GM19351 (cell line): ENCODE measurements at regions not wholly inside any gene's neighbourhood (a gene's known extent, or its start where the extent isn't known, plus 50 kb on each side); places are given as distances from the start of the nearest gene placed in this dataset.
"Not testable (repeated sequence)": the region's sequence is repeated elsewhere in the genome, so short reads cannot be mapped to it uniquely, and the experiment has no call there.

Experiments
- ATAC-seq: cut with Tn5 transposase; IDR thresholded peaks from one replicate; pipeline ENCODE4 v1.9.1; 2021; ENCODE audit warnings: mild to moderate bottlenecking, moderate library complexity; ENCODE audit not compliant: unreplicated experiment

DNA sequence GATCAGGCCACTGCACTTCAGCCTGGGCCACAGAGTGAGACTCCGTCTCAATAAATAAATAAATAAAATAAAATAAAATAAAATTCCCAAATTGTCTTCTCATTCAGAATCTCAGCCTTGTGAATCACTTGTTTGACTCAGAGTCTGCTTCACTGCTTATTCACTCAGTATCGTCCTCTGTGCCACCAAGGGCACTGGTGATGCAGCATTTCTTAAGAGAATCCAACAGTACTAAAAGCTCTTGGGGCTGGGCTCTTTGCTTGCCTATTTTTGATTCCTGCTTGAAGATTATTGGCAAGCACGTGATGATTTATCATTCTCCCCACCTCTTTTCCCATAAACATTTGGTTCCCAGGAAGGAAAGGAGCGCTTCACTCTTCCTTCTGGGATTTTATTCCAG is 54.8 kb upstream of the HMGB1 start:
- ATAC-seq: no peak

DNA sequence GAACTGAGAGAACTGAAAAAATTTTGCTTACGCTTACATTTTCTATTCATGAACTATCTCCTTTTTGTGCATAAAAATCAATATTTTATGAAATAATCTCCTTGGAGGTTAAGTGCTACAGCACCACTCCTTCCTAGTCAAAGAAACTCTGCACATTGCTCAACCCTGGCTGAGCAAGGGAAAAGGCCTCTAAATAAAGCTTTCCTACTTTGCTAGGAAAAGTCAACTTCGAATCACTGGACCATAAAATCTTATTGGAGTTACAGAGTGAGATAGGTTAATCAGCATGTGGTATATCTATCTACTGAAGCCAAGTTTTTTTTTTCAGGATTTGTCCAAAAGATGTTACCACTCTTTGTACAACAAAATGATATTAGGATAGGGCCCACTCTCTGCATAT is 57.5 kb upstream of the HMGB1 start:
- no peak for ATAC-seq

DNA sequence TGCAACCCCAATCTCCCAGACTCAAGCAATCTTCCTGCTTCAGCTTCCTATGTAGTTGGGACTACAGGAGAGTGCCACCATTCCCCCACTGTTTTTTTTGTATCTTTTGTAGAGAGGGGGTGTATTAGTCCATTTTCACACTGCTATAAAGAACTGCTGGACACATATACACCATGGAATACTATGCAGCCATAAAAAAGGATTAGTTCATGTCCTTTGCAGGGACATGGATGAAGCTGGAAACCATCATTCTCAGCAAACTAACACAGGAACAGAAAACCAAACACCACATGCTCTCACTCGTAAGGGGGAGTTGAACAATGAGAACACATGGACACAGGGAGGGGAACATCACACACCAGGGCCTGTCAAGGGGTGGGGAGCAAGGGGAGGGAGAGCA is 58.1 kb upstream of the HMGB1 start:
- not testable (repeated sequence) for ATAC-seq

DNA sequence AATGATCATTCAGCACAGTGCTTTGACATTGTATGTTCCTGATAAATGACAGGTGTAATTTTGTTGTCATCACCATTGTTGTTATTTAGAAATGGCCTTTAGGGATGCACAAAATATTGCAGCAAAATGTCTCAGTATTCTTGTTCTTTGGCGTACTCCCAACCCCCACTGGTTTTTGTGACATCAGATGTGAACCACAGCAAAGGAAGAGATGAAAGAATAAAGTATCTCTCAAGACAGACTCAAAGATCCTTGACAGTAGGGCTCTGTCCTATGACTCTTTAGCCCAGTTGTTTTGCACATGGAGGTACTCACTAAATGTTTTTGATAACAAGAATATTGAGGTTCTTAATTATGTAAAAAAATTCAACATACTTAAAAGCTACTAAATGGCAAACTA is 59.5 kb upstream of the HMGB1 start:
- ATAC-seq: not testable (repeated sequence)

DNA sequence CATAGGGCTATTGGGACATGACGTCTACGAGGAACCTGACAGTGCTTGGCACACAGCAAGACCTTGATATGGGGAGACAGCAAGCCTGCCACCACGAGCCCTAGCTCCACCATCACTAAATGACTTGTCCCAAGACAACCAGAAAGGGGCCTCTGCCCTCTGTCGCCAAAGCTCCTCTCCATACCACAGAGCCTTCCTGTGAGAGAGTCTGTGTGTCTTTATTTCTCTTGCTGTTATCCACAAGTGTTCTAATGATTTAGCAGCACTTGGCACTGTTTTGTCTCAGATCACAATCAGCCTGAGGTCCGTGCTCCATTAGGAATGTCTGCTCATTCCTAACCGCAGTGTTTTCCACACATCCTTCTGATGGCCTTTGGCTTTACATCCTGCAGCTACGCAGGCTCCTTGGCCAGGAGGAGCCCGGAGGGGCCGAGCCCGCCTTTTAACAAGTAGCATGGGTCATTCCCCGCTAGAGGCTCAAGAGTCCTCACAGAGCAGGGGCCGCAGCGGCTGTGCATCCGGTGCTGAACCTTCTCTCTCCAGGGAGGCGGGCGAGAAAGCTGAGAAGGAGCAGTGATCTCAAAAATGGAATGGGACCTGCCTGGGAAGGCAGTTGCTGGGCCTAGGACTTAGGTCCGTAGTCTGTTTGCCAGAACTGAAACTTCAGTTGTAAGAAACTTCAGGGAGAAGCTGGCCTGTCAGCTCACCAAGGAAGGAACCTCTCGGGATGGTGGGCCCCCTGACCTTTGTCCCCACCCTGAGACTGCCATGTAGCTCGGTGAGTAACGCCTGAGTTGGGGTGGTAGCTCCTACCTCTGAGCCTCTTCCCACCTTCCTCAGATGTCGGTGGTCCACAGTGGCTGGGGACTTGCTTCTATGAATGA is 61.1 kb upstream of the HMGB1 start:
- no peak for ATAC-seq

DNA sequence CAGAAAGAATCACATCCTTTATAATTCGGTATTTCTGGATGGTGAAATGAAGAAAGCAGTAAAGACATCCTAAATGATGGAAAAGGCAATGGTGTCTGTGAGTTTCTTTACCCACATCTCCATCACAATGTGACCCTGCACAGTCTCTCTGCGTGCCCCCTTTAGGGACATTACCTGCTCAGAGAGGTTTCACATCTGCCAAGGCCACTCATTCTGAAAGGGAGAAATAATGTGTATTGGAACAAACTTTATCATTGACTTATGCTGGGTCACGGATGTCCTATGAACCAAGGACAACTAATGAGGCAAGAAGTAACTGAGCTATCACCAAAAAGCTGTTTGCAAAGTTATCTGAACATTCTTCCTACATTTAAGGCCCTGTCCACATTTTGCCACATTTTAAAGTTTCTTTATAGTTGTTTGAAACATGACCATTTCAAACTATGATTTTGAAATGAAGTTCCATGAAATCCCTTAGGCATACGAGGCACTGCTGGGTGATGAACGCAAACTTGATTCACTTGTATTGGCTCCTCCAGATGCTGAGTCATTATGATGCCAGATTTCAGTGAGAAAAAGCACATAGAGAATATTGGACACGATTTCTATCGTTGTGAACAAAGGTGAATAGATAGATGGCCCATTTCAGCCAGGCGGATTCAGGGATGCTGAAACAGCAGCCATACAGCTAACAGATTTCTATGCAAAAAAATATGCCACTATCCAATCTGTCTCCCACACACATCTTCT is 63.5 kb upstream of the HMGB1 start:
- peak; percentile 90 for ATAC-seq

DNA sequence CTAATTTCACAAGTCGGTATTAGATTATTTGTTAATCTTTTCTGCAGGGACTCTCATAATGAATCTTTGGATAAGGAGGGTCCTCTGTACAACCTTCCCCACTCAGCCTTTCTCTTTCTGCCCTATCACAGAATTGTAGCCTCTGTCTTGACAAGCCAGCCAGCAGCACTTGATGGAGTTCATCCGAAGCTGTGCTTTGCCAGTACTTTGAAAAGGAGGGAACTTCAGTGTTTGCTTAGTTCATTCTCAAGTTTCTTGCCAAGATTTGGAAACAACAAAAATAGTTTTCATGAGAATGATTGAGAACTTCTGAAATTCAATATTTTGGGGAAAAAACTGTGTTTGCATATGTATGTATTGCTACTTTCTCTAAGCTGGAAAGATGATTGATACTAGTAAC is 69.3 kb upstream of the HMGB1 start:
- no peak for ATAC-seq

DNA sequence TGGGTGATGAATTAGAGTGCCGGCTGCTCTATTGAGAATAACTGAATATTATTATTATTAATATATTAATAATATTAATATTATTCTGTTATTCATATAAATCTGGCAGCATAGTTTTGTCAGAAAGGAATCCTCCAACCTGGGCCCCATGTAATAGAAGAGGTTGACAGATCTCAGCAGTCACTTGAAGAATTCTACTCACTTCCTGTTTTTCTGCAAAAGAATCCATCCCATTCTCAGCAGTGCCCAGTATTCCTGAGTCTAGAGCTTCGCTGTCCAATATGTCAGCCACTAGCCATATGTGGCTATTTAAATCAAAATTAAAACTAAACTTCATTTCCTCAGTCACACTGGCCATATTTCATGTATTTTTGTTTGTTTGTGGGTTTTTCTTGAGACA is 72.4 kb upstream of the USPL1 start:
- no peak for ATAC-seq

DNA sequence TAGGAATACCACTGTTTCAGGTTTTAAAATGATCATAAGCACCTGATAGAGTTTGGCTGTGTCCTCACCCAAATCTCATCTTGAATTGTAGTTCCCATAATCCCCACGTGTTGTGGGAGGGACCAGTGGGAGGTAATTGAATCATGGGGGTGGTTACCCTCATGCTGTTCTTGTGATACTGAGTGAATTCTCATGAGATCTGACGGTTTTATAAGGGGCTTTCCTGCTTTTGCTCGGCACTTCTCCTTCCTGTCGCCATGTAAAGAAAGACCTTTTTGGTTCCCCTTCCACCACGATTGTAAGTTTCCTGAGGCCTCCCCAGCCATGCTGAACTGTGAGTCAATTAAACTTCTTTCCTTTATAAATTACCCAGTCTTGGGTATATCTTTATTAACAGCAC is 69.7 kb upstream of the USPL1 start:
- not testable (repeated sequence) for ATAC-seq

DNA sequence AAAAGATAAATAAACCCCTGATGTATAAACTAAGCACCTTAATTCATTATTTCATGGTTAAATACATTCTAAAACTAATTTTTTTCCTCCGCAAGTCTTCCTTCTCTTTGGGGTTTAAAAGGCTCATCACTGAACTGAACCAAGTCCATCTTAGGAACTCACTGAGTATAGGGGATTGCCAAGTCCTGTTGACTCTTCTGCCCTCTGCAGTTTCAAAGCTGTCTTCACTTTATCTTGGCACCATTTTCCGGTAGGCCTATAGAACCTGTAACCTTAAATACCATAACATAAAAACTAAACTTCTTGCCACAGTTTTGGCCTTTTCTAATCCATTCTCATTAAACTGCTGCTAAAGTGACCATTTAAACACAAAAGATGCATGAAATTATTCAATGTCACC is 66.5 kb upstream of the USPL1 start:
- ATAC-seq: peak; percentile 55

DNA sequence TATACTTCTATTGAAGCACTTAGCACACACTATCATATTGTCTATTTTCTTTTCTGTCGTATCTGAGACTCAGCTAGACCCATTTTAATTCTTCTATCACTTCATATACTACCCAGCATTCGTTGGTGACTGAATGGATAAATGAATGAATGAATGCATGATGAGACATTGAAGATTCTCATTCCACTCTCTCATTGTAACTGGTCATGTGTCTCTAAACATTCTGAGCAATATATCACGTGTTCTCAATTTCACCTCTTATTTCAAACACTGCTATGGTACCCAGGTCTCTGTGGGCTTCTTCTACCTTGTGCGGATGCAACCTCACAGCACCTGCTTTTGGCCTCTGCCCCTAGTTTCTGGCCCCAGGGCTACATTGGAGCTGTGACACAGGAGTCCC is 65.2 kb upstream of the USPL1 start:
- ATAC-seq: no peak

DNA sequence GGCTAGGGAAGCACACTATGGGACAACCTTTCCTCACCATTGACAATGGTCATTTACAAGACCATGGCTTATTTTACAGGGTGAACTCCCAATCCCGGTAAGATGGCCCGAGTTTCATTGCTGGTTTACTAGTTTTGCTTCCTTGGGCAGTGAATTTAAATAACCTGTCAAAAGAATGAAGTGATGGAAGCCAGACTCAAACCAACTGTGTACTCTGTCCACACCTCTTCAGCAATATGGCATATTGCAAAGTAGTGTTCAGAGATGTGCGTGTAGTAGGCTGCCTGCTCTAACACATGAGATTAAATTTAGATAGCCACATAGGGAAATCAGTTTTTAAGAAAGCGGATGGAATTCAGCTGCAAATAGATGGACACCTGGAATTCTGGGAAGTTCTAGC is 58.4 kb upstream of the USPL1 start:
- no peak for ATAC-seq

DNA sequence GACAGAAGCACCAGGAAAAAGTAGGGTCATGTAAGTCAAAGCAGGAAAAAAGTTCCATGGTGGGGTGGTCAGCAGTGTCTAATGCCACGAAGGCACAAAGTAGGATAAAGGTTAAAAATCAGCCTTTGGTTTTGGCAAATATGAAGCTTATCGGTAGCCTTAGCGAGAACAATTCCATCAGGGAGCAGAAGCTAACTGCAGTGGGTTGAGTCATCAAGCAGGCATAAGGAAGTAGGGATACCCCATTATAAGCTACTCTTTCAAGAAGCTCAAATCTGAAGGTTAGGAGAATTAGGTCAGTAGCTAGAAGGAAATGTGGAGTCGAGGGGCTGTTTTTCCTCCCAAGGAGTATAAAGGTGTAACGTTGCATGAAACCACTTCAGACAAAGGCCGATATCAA is 57.5 kb upstream of the USPL1 start:
- ATAC-seq: no peak

DNA sequence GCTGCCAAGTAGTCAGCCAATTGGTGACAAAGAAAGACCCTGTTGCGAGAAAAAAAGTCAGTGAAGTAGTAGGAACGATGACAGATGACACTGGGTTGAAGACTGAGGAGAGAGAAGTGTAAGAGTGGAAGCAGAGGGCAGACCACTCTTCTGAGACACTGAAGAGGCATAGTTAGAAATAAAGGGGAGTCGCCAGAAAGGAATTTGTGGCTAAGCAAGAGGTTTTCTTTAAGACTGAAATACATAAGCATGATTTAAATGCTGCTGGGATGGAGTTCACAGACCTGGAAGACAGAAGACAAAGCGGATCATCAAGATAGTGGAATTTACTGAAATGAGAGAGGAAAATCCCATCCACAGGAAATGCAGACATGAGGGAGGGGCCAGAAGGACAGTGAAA is 56.2 kb upstream of the USPL1 start:
- ATAC-seq: no peak

DNA sequence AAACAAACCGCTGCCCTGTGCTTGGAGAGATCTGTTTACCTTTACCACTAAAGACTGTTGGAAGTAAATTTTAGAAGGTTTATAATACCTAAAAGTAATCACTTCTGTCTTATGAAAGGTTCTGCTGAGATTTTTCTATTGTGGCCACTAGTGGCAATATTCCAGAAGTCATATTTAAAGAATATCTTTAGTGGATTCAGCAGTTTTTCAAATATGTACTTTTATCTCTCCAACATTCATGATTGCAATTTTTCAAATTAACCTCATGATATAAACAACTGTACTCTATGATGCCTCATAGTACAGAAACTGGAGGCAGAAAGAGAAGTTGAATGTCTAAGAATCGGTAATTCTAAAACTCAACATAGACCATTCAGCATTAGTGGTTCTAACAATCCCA is 53.2 kb upstream of the USPL1 start:
- ATAC-seq: no peak

DNA sequence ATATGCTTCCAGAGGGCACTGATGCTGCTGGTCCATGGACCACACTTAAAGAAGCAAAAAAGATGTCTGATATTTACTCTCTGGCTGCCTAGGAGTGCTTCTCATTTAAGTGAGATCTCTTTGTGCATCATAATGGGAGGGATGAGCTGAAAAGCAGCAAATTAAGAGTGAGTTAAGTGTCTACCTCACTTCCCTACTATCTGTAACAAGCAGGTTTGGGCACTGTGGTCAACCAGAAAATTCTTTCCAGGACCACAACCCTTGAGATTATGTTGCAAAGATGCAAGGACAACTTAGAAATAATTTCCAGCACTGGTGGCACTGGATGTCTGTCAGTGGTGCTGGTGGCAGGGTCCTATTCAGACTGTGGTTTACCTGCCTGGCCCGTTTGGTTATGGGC is 52.1 kb upstream of the USPL1 start:
- ATAC-seq: no peak

DNA sequence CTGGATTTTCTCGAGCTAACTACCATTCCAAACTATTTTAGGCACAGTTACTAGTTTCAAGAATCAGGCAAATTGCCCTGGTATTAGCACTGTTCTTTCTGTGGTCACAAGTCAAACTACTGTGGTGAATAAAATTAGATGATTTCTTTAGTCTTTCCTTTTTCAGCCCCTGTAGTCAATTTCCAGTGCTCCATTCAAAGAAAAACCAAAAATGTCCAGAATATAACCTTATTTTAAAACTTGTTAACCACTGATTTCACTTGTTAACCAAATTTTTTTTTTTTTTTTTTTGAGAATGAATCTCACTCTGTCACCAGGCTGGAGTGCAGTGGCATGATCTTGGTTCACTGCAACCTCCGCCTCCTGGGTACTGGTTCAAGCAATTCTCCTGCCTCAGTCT is 50.6 kb upstream of the USPL1 start:
- no peak for ATAC-seq
